ENCODE measurements at regions not wholly inside any gene's neighbourhood (a gene's known extent, or its start where the extent isn't known, plus 50 kb on each side); places are given as distances from the start of the nearest gene placed in this dataset.
"Not testable (repeated sequence)": the region's sequence is repeated elsewhere in the genome, so short reads cannot be mapped to it uniquely, and the experiment has no call there.

DNA sequence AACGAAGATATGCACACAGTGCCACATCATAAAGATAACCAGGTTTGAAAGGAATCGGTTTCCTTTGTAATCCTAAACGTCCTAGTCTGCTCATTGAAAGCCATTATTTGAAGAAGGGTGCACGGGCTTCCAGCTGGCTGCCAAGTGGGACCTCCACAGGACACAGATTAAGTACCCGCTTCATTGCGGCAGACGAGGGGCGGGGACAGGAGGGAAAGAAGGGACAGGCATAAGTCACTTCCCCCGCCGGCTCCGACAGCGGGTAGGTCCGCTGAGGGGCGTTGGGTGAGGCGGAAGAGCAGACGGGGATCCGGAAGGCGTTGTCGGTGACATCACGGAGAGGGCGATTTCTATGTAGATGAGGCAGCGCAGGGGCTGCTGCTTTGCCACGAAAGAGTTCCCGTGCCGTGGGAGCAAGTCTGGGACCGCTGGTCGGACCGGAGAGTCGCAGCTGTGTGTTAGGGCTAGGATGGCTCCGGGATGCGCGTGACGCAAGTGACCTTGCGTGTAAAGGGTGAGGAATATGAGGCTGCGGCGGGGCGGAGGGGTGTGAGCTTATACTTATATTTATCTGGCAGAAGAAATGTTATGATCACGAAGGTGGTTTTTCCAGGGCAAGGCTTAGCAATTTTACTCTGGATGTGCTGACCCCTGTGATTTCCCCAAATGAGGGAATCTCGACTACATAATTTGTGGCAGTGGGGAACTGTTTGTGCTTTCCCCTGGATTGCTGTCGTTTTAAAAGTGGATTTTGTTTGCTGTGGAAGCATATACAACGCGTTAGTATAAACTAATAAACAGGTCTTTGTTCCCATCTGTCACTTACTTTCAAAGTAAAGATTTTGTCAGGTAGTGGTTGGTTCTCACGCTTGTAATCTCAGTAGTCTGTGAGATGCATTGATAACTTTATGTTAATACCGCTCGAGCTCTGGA lies 80.7 kb downstream of the PPIAL4G start (continued):
- TF ChIP-seq ILF3 (IDR thresholded peaks at IDR 0.05; ENCODE audit: borderline replicate concordance): peak; percentile 96
- peak; percentile 58; the same call in 1 of the 2 replicates for TF ChIP-seq SMARCE1 (IDR thresholded peaks at IDR 0.05)
- TF ChIP-seq, protein P1, sequence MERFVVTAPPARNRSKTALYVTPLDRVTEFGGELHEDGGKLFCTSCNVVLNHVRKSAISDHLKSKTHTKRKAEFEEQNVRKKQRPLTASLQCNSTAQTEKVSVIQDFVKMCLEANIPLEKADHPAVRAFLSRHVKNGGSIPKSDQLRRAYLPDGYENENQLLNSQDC (CRISPR knock-in tag; IDR thresholded peaks at IDR 0.05): peak; percentile 98
- TF ChIP-seq RHOXF2B (CRISPR knock-in tag; conservative IDR thresholded peaks at IDR 0.05): 0 out of 2 replicates have a peak, but pooled peaks have one; percentile 29
- TF ChIP-seq ATF7 (IDR thresholded peaks at IDR 0.05): peak; percentile 92
- TF ChIP-seq TOE1 (IDR thresholded peaks at IDR 0.05; ENCODE audit: borderline replicate concordance): peak; percentile 70; the same call in 1 of the 2 replicates
- TF ChIP-seq TOE1 (CRISPR knock-in tag; IDR thresholded peaks at IDR 0.05; ENCODE audit: borderline replicate concordance, low read depth): not testable (repeated sequence)
- peak; percentile 99 for TF ChIP-seq PML (IDR thresholded peaks at IDR 0.05; ENCODE audit: low read length)
- peak; percentile 92 for TF ChIP-seq HNRNPUL1 (IDR thresholded peaks at IDR 0.05; ENCODE audit: low read length)
- TF ChIP-seq SMAD1 (IDR thresholded peaks at IDR 0.05; ENCODE audit: low read depth, low read length, partially characterized antibody): peak; percentile 99
- peak in 1 of 2 experiments; percentile 19; a peak in 3 of 4 replicates for TF ChIP-seq RCOR1 (IDR thresholded peaks at IDR 0.05; ENCODE audit: borderline replicate concordance in 1 of 2, low read depth in 2 of 2, low read length in 2 of 2)
- TF ChIP-seq, protein P2, sequence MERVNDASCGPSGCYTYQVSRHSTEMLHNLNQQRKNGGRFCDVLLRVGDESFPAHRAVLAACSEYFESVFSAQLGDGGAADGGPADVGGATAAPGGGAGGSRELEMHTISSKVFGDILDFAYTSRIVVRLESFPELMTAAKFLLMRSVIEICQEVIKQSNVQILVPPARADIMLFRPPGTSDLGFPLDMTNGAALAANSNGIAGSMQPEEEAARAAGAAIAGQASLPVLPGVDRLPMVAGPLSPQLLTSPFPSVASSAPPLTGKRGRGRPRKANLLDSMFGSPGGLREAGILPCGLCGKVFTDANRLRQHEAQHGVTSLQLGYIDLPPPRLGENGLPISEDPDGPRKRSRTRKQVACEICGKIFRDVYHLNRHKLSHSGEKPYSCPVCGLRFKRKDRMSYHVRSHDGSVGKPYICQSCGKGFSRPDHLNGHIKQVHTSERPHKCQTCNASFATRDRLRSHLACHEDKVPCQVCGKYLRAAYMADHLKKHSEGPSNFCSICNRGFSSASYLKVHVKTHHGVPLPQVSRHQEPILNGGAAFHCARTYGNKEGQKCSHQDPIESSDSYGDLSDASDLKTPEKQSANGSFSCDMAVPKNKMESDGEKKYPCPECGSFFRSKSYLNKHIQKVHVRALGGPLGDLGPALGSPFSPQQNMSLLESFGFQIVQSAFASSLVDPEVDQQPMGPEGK (CRISPR knock-in tag; IDR thresholded peaks at IDR 0.05; ENCODE audit: borderline replicate concordance): peak; percentile 63; the same call in 1 of the 2 replicates
- TF ChIP-seq CAMTA2 (CRISPR knock-in tag; conservative IDR thresholded peaks at IDR 0.05): 0 out of 2 replicates have a peak, but pooled peaks have one; percentile 45
- TF ChIP-seq ZNF696 (CRISPR knock-in tag; conservative IDR thresholded peaks at IDR 0.05): peak; percentile 84; the same call in 1 of the 2 replicates
- peak; percentile 94 for TF ChIP-seq ZNF316 (IDR thresholded peaks at IDR 0.05)
- peak; percentile 57; the same call in 1 of the 2 replicates for TF ChIP-seq ZNF143 (CRISPR knock-in tag; IDR thresholded peaks at IDR 0.05)
- 0 out of 2 replicates have a peak, but pooled peaks have one; percentile 37 for TF ChIP-seq ETV1 (tag; conservative IDR thresholded peaks at IDR 0.05; ENCODE audit: low read depth)
- TF ChIP-seq STAT5A (IDR thresholded peaks at IDR 0.05; ENCODE audit: borderline replicate concordance, low read length): peak; percentile 77
- TF ChIP-seq L3MBTL2 (IDR thresholded peaks at IDR 0.05): peak; percentile 63; the same call in 1 of the 2 replicates
- TF ChIP-seq, protein P3, sequence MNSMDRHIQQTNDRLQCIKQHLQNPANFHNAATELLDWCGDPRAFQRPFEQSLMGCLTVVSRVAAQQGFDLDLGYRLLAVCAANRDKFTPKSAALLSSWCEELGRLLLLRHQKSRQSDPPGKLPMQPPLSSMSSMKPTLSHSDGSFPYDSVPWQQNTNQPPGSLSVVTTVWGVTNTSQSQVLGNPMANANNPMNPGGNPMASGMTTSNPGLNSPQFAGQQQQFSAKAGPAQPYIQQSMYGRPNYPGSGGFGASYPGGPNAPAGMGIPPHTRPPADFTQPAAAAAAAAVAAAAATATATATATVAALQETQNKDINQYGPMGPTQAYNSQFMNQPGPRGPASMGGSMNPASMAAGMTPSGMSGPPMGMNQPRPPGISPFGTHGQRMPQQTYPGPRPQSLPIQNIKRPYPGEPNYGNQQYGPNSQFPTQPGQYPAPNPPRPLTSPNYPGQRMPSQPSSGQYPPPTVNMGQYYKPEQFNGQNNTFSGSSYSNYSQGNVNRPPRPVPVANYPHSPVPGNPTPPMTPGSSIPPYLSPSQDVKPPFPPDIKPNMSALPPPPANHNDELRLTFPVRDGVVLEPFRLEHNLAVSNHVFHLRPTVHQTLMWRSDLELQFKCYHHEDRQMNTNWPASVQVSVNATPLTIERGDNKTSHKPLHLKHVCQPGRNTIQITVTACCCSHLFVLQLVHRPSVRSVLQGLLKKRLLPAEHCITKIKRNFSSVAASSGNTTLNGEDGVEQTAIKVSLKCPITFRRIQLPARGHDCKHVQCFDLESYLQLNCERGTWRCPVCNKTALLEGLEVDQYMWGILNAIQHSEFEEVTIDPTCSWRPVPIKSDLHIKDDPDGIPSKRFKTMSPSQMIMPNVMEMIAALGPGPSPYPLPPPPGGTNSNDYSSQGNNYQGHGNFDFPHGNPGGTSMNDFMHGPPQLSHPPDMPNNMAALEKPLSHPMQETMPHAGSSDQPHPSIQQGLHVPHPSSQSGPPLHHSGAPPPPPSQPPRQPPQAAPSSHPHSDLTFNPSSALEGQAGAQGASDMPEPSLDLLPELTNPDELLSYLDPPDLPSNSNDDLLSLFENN (IDR thresholded peaks at IDR 0.05; ENCODE audit: low read depth in 2 of 2, low read length in 2 of 2): peak in 1 of 2 experiments; percentile 98; a peak in 2 of 4 replicates
- TF ChIP-seq ELF4 (CRISPR knock-in tag; IDR thresholded peaks at IDR 0.05): peak; percentile 93
- peak; percentile 99 for TF ChIP-seq GTF2E2 (tag; IDR thresholded peaks at IDR 0.05)
- peak; percentile 42; the same call in 1 of the 2 replicates for TF ChIP-seq E2F3 (CRISPR knock-in tag; IDR thresholded peaks at IDR 0.05)

All from K562 (cell line).